GM19372 (cell line): ENCODE measurements at regions not wholly inside any gene's neighbourhood (a gene's known extent, or its start where the extent isn't known, plus 50 kb on each side); places are given as distances from the start of the nearest gene placed in this dataset.
"Not testable (repeated sequence)": the region's sequence is repeated elsewhere in the genome, so short reads cannot be mapped to it uniquely, and the experiment has no call there.

Source experiments
- ATAC-seq: cut with Tn5 transposase; IDR thresholded peaks from one replicate; pipeline ENCODE4 v1.9.1; 2021; ENCODE audit warnings: mild to moderate bottlenecking, low read depth, moderate library complexity; ENCODE audit not compliant: unreplicated experiment

- ATAC-seq: no peak
These were observed 51.7 kb downstream of the FAM50B start for GRCh38 chr6:3900744-3901336.

- no peak for ATAC-seq
These were observed 53.9 kb downstream of the FAM50B start for GRCh38 chr6:3902871-3903648.

DNA sequence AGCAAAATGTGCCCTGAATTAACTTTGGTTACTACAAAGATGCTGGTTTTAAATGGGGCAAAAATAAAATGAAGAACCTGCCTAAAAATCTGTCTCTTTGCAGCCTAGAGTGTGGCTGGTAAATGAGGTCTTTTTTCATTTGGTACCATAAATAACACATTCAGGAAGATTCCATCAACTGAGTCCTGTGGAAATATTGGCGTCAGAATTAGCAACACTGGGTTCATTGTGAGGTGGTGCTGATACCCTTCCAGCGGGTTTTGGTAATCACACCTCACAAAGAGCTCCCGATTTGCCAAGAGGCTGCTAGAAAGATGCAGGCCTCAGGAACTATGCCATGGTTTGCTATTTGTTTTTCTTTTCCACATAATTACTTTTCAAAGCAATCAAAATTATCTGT lies 55.3 kb downstream of the FAM50B start:
- ATAC-seq: no peak

- ATAC-seq: no peak
These were observed 57.0 kb downstream of the FAM50B start for GRCh38 chr6:3905945-3906845.

- no peak for ATAC-seq
These were observed 57.6 kb downstream of the FAM50B start for GRCh38 chr6:3906846-3907151.

GRCh38 chr6:3908223-3908622 lies 59.0 kb downstream of the FAM50B start:
- ATAC-seq: no peak

DNA sequence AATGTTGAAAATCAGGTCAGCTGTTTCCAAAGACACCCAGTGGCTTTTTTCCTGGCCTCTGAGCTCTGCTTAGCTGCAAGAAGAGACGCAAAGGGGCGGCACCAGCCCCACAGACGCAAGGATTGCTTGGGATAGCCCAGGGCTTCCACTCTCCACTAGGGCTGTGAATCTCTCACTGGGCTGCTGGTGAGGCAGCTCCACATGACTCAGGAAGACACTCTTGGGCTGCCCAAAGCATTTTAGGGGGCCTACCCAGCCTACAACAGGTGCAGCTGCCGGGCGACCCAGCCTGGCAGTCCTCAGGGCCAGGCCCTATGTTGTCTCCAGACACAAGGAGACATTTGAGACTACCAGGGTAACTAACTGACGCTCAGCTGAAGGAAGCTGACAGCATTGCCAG lies 59.8 kb downstream of the FAM50B start:
- no peak for ATAC-seq

GRCh38 chr6:3910106-3910663 lies 61.0 kb downstream of the FAM50B start:
- ATAC-seq: no peak

DNA sequence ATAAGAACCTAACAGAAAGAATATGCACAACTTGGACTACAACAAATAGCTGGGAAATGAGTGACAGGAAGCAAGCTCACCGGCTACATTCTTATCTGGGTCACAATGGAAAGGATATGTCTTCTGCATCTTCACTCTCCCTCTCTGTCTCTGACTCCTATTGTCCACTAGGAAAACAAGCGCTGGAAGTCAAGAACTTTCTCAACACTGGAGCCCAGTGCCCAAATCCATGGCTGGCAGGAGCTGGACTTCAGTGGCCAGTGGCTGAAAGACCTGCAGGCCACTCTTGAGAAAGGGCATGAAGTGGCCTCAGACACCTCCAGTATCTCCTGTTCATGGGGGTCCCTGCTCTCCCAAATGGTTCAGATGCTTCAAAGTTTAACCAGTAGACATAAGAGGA lies 62.0 kb downstream of the FAM50B start:
- no peak for ATAC-seq

DNA sequence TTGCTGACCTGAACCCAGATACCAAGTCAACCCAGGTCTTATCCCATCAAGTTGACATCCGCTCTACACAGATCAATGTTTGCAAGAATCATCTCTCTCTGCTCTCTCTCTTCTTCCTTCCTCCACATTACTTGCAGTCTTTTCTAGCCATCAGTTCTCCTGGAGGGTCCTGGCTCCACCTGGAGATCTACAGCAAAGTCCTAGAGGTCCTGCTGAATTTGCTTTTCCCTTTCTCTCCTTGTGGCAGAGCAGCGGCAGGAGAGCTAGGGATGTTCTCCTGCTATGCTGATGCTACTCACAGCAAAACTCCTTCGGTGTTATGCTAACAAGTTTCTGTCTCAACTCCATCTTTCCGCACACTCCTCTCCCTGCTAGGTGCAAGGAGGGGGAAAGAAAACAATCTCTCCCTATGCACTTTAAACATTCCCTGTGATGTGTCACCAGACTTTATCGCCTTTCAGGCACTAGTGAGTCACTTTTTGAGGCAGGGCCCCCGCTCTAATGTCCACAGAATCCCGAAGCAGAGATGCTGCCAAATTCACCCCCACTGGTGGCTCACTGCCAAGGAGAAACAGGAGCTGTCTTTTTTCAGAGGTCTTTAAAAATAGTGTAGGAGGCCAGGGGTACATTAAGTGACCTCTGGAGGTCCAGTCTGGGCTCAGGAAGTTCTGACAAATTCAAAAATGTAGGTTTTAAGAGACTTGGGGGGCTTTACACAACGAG lies 62.6 kb downstream of the FAM50B start:
- ATAC-seq: no peak

DNA sequence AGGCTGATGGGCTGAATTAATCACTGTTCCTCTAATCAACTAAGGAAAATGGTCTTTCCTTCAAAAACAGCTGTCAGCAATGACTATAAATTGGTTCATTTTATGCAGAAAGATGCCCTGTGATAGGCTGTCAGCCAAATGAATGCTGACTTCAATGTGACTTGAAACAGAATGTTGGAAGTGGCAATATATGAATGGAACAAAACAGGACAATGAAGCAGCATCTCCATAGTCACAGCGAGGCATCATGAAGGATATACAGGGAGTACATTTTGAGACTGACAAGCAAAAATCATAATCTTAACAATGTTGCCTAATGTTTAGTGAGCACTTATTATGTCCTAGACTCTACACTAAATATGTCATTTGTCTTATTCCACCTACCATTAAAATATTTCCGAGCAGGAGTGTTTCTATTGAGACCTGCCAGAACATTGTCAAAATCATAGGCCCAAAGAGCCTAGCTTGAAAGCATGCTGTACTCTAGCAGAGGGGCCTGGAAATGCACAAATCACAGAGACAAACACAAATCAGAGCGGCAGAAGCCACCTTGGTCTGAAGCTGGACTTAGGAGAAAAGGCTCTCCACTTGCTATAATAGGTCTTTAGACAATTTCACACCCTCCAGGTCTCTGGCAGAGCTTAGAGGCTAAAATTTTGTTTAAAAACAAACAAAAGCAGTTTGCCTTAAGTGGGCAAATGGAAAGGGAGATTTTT lies 63.3 kb downstream of the FAM50B start:
- no peak for ATAC-seq

GRCh38 chr6:3913077-3913957 lies 64.1 kb downstream of the FAM50B start:
- ATAC-seq: no peak

- ATAC-seq: no peak
These were observed 64.8 kb downstream of the FAM50B start for GRCh38 chr6:3913958-3914337.

DNA sequence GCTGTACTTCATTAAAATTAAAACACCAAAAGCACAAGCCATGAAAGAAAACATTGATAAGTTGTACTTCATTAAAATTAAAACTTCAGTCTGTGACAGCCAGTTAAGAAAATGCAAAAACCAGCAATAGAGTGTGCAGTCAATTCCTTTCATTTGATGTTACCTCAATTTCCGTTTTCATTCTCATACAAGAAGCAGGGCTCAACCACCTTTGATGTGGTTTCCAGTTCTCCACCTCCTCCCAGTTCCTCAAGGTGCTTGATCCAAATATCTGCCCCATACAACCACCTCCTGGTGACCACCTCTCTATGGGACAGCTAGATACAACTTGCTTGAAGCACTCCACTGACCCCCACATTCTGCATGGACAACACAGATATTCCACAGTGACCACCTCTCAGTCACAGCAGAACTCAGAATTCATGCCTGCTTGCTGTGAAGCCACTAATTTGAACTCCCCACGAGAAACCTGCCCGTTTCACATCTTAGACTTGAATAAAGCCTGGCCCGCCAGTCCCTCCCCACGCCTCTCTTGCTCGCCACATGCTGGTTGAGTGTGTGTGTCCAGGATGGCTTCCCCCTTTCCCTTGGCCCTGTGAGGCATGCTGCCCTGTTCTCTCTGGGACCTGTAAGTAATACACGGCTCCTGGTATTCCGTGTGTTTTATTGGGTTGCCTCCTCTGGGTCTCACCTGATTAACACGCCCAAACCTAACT lies 66.1 kb downstream of the FAM50B start:
- ATAC-seq: no peak

GRCh38 chr6:3916211-3916610 lies 67.0 kb downstream of the FAM50B start:
- ATAC-seq: no peak

- ATAC-seq: not testable (repeated sequence)
These were observed 67.6 kb downstream of the FAM50B start for GRCh38 chr6:3916749-3917148.

DNA sequence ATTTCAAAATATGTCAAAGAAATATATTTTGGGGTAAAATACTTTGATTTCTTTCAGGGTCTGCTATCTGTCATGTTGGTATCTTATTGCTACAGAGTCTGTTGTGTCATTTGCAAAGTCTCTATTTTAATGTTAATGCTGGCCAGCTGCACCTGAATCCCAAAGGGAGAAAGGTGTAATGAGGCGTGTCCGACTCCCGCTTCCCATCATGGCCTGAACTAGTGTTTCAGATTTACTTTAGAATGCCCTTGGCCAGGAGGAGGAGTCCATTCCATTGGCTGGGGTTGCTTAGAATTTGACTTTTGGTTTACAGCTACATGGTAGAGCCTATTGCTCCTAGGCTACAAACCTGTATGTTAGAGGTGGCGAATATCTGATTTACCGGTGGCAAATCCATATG lies 69.3 kb downstream of the FAM50B start:
- ATAC-seq: no peak

DNA sequence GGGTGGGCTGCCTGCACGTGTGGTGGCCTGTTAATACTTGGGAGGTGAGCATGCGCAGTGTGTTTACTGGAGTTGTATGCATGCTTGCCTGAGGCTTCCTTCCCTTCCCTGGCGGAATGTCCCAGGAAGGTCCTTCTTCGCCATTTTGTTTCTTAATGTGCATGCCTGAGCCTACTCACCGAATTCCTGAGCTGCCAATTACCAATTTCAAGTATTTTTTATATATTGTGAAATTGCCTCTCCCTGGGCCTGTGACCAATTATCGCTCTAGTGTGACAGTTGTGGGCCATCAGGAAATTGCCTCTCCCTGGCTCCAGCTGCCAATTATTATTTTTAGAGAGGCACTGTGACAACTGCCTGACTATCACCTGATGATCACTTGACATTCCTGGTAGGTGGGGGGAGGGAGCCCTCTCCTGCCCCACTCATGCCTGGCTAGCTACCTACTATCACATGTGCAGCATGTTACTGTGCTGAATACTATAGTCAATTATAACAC lies 70.0 kb downstream of the FAM50B start:
- ATAC-seq: no peak
